Tibial nerve (tissue), 4 donors: ENCODE measurements at regions not wholly inside any gene's neighbourhood (a gene's known extent, or its start where the extent isn't known, plus 50 kb on each side); places are given as distances from the start of the nearest gene placed in this dataset.

Source experiments
- DNase-seq, 2 donors: peaks; one replicate each; pipeline ENCODE4 v3.0.0-alpha.2; 2019; ENCODE audit warnings: low spot score in 2 of 2
- H3K27ac ChIP-seq, 4 donors: fragments of 200-600 bp; sonication (generic) in 3 of 4; one replicate each; pipeline ENCODE4 v1.5.1; 2017 to 2019; ENCODE audit warnings: mild to moderate bottlenecking in 1 of 4
- H3K27me3 ChIP-seq, 2 donors: fragments of 200-600 bp; sonication (generic) in 1 of 2; one replicate each; pipeline versions ENCODE4 v1.5.1 to v1.6.0; 2017 to 2019
- H3K36me3 ChIP-seq, 3 donors: fragments of 200-600 bp; sonication (generic); one replicate each; pipeline ENCODE4 v1.5.1; 2018 to 2019
- H3K4me1 ChIP-seq, 4 donors: fragments of 200-600 bp; sonication (generic) in 3 of 4; one replicate each; pipeline ENCODE4 v1.5.1; 2017 to 2019
- H3K4me3 ChIP-seq, 4 donors: fragments of 200-600 bp; sonication (generic) in 3 of 4; one replicate each; pipeline ENCODE4 v1.5.1; 2017 to 2019; ENCODE audit warnings: mild to moderate bottlenecking in 1 of 4, moderate library complexity in 1 of 4
- H3K9me3 ChIP-seq, 4 donors: fragments of 200-600 bp; sonication (generic) in 3 of 4; one replicate each; pipeline ENCODE4 v1.5.1; 2017 to 2019
- CTCF ChIP-seq, 5 experiments: fragments of 200-600 bp in 3 of 5; fragments of 450-650 bp in 2 of 5; sonication (generic) in 3 of 5; IDR thresholded peaks; one replicate each; pipeline ENCODE4 v1.5.1; 2016 to 2019; ENCODE audit warnings: antibody characterized with exemption in 5 of 5, mild to moderate bottlenecking in 3 of 5, moderate library complexity in 2 of 5
- EP300 ChIP-seq, 2 donors: sonication (generic); formaldehyde crosslinking; IDR thresholded peaks; one replicate each; pipeline ENCODE4 v1.6.1; 2017; ENCODE audit warnings: antibody characterized with exemption in 2 of 2, mild to moderate bottlenecking in 1 of 2
- POLR2A ChIP-seq, 2 donors: fragments of 450-650 bp; IDR thresholded peaks; one replicate each; pipeline ENCODE4 v1.6.1; 2017; ENCODE audit warnings: antibody characterized with exemption in 2 of 2, mild to moderate bottlenecking in 2 of 2, moderate library complexity in 2 of 2
- WGBS, 2 donors: methylation state at CpG; one replicate each; pipeline ENCODE4 v1.1.5; 2018; 5-methylcytosine and 5-hydroxymethylcytosine counted together

DNA sequence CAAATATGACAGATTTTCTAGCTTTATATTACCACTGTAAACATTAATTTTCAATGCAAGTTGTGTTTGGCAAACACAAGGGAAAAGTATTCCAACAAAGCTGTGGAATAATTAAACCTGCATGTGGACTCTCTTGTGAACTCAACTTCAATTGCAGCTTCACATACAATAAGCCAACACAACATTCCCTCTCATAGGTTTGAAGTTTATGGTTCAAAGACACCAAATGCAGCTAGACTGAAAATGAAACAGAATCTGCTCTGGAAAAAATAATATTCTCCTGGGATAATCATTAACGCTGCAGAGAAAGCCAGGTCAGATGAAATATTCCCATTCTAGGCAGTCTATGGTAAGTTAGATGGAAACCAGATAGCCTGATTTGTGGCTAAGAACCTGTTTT is 105.8 kb upstream of the VIPR2 start:
- TF ChIP-seq POLR2A (IDR thresholded peaks at IDR 0.05), result no peak
- no peak for TF ChIP-seq EP300 (IDR thresholded peaks at IDR 0.05)
- no peak for TF ChIP-seq CTCF (IDR thresholded peaks at IDR 0.05)
- Histone ChIP-seq H3K9me3 (no peaks in the 10 kb centered on the region), H3K27me3 (no peaks in the 10 kb centered on the region), H3K27ac (no peak overlapping the region), H3K4me1 (no peaks in the 10 kb centered on the region), H3K36me3 (no peaks in the 10 kb centered on the region), H3K4me3 (no peak overlapping the region)
- DNase-seq, result no peak
- 46 to 59% methylated on average over 1 of the region's 1 CpG for WGBS, 2 donors

- no peaks in the 10 kb centered on the region for H3K9me3 ChIP-seq
- TF ChIP-seq EP300 (IDR thresholded peaks at IDR 0.05), result no peak
- TF ChIP-seq CTCF (IDR thresholded peaks at IDR 0.05), result no peak
- no peak for TF ChIP-seq POLR2A (IDR thresholded peaks at IDR 0.05)
- no peaks in the 10 kb centered on the region for H3K27me3 ChIP-seq
- no peak overlapping the region for H3K27ac ChIP-seq
- WGBS, 2 donors, result 60 to 63% methylated on average over 6 of the region's 6 CpGs
- no peaks in the 10 kb centered on the region for H3K4me1 ChIP-seq
- no peaks in the 10 kb centered on the region for H3K36me3 ChIP-seq
- H3K4me3 ChIP-seq, result no peak overlapping the region
- DNase-seq, result no peak
These were observed 105.0 kb upstream of the VIPR2 start for GRCh38 chr7:159249671-159250070.

GRCh38 chr7:159247910-159248309 is 103.2 kb upstream of the VIPR2 start:
- TF ChIP-seq POLR2A (IDR thresholded peaks at IDR 0.05), result no peak
- TF ChIP-seq EP300 (IDR thresholded peaks at IDR 0.05), result no peak
- Histone ChIP-seq H3K27ac (no peak overlapping the region), H3K9me3 (no peaks in the 10 kb centered on the region), H3K4me3 (no peak overlapping the region), H3K4me1 (no peaks in the 10 kb centered on the region), H3K27me3 (no peaks in the 10 kb centered on the region), H3K36me3 (no peaks in the 10 kb centered on the region)
- no peak for DNase-seq
- 76 to 80% methylated on average over 2 of the region's 2 CpGs for WGBS, 2 donors

GRCh38 chr7:159246702-159247480 is 102.2 kb upstream of the VIPR2 start:
- no peaks in the 10 kb centered on the region for H3K27me3 ChIP-seq
- WGBS, 2 donors, result 31 to 49% methylated on average over 2 of the region's 2 CpGs
- no peak overlapping the region for H3K4me3 ChIP-seq
- H3K27ac ChIP-seq, result no peak overlapping the region
- TF ChIP-seq CTCF (IDR thresholded peaks at IDR 0.05), result no peak
- TF ChIP-seq EP300 (IDR thresholded peaks at IDR 0.05), result no peak
- TF ChIP-seq POLR2A (IDR thresholded peaks at IDR 0.05), result no peak
- H3K36me3 ChIP-seq, result no peaks in the 10 kb centered on the region
- H3K4me1 ChIP-seq, result no peaks in the 10 kb centered on the region
- DNase-seq, result no peak
- H3K9me3 ChIP-seq, result no peaks in the 10 kb centered on the region

DNA sequence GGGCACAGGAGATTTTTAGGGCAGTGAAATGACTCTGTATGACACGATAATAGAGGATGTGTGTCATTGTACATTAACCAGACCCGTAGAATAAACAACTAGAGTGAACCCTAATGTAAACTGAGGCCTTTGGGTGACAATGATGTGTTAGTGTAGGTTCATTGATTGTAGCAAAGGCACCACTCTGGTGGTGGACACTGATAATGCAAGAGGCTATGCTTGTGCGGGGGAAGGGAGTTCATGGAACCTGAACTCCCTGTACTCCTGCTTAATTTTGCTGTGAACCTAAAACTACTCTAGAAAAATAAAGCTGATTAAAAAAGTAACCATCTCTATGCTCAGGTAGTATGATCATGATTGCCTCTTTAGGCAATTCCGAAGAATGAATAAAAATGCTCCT is 96.3 kb upstream of the VIPR2 start:
- WGBS, 2 donors, result 90 to 92% methylated on average over 4 of the region's 4 CpGs
- no peak overlapping the region for H3K27ac ChIP-seq

More for the DNA sequence above, 96.3 kb upstream of the VIPR2 start:
- no peak for DNase-seq
- Histone ChIP-seq H3K36me3 (no peaks in the 10 kb centered on the region), H3K27me3 (no peaks in the 10 kb centered on the region), H3K9me3 (peaks cover 0 to 2% (median 0%) of the 10 kb centered on the region in 4 donors), H3K4me1 (no peaks in the 10 kb centered on the region), H3K4me3 (no peak overlapping the region)
- TF ChIP-seq POLR2A (IDR thresholded peaks at IDR 0.05), result no peak
- TF ChIP-seq EP300 (IDR thresholded peaks at IDR 0.05), result no peak
- TF ChIP-seq CTCF (IDR thresholded peaks at IDR 0.05), result no peak
